PFSK-1 (cell line): ENCODE measurements at regions not wholly inside any gene's neighbourhood (a gene's known extent, or its start where the extent isn't known, plus 50 kb on each side); places are given as distances from the start of the nearest gene placed in this dataset.

Experiments used
- FOXP2 ChIP-seq: optimal IDR thresholded peaks from 2 replicates; pipeline ENCODE3; 2011; ENCODE audit warnings: borderline replicate concordance, control low read depth, inconsistent platforms; ENCODE audit not compliant: insufficient read depth; ENCODE audit errors: extremely low read length, extremely low read depth
- POLR2AphosphoS5 ChIP-seq: IDR thresholded peaks from 2 replicates; pipeline ENCODE4 v1.6.1; 2012; ENCODE audit warnings: low read depth, mild to moderate bottlenecking, control low read depth, low read length, moderate library complexity
- REST ChIP-seq, 2 experiments: IDR thresholded peaks; 2 replicates each; pipeline versions ENCODE4 v1.6.1 to v1.8.0; 2011 to 2012; ENCODE audit warnings: low read depth in 2 of 2, low read length in 2 of 2, control low read depth in 1 of 2, inconsistent platforms in 1 of 2, mild to moderate bottlenecking in 1 of 2, moderate library complexity in 1 of 2; ENCODE audit not compliant: insufficient read depth in 1 of 2
- SIN3A ChIP-seq: IDR thresholded peaks from 2 replicates; pipeline ENCODE4 v1.6.1; 2012; ENCODE audit warnings: mild to moderate bottlenecking, low read length, moderate library complexity, borderline replicate concordance; ENCODE audit not compliant: insufficient read depth
- TAF1 ChIP-seq: IDR thresholded peaks from 2 replicates; pipeline ENCODE4 v1.6.1; 2012; ENCODE audit warnings: low read length, control low read depth, borderline replicate concordance; ENCODE audit not compliant: insufficient read depth

GRCh38 chr21:27209546-27209945 lies 242.7 kb upstream of the ADAMTS5 start:
- TF ChIP-seq POLR2AphosphoS5 (no peak), TAF1 (no peak), REST (IDR thresholded peaks at IDR 0.05; ENCODE audit: insufficient read depth in 1 of 2, low read depth in 2 of 2, low read length in 2 of 2) (no peak), SIN3A (no peak), FOXP2 (no peak)
